Activated CD4-positive, alpha-beta memory T cell treated with anti-CD3 and anti-CD28 coated beads, Interleukin-2, amount 10 ng/mL, durations not matched to agents 7 days and 5 days (primary cell): ENCODE measurements at regions not wholly inside any gene's neighbourhood (a gene's known extent, or its start where the extent isn't known, plus 50 kb on each side); places are given as distances from the start of the nearest gene placed in this dataset.
A peak's percentile ranks its signal among the peaks of the same experiment; 100 is the strongest.

Experiments
- CTCF ChIA-PET: fragments of 350-600 bp; sonication (Branson Sonifier 250); formaldehyde crosslinking; loops from one replicate; lab custom pipeline; 2021; ENCODE audit warnings: antibody characterized with exemption, inconsistent platforms; lab: Charles Lee
- POLR2A ChIA-PET: fragments of 350-600 bp; sonication (Branson Sonifier 250); formaldehyde crosslinking; loops from one replicate; lab custom pipeline; 2021; ENCODE audit warnings: antibody characterized with exemption; lab: Charles Lee
- DNase-seq: peaks from one replicate; pipeline ENCODE4 v3.0.0-alpha.2; 2020
- H3K27ac Mint-ChIP-seq: one replicate; pipeline ENCODE4 v1.8.0; 2021; ENCODE audit warnings: mild to moderate bottlenecking, mixed read lengths
- H3K27me3 Mint-ChIP-seq: one replicate; pipeline ENCODE4 v1.8.0; 2021; ENCODE audit warnings: mixed read lengths
- H3K36me3 Mint-ChIP-seq: one replicate; pipeline ENCODE4 v1.8.0; 2021; ENCODE audit warnings: low read depth, mixed read lengths
- H3K4me1 Mint-ChIP-seq: one replicate; pipeline ENCODE4 v1.8.0; 2021; ENCODE audit warnings: mixed read lengths
- H3K4me3 Mint-ChIP-seq: one replicate; pipeline ENCODE4 v1.8.0; 2021; ENCODE audit warnings: mild to moderate bottlenecking, mixed read lengths
- H3K9me3 Mint-ChIP-seq: one replicate; pipeline ENCODE4 v1.8.0; 2021; ENCODE audit warnings: mixed read lengths

- Mint-ChIP-seq H3K27ac (no peak overlapping the region), H3K9me3 (no peaks in the 10 kb centered on the region), H3K36me3 (no peaks in the 10 kb centered on the region), H3K4me3 (no peak overlapping the region), H3K4me1 (no peaks in the 10 kb centered on the region), H3K27me3 (no peaks in the 10 kb centered on the region)
- POLR2A ChIA-PET = no interaction called here
- no peak for DNase-seq
- CTCF ChIA-PET = no interaction called here
These were observed 120.2 kb upstream of the RGS17 start for GRCh38 chr6:153251326-153251725.

- no peak for DNase-seq
- no peaks in the 10 kb centered on the region for H3K36me3 Mint-ChIP-seq
- no peak overlapping the region for H3K27ac Mint-ChIP-seq
- CTCF ChIA-PET = no interaction called here
- no peaks in the 10 kb centered on the region for H3K27me3 Mint-ChIP-seq
- no peaks in the 10 kb centered on the region for H3K4me1 Mint-ChIP-seq
- H3K9me3 Mint-ChIP-seq = no peaks in the 10 kb centered on the region
- POLR2A ChIA-PET = no interaction called here
- H3K4me3 Mint-ChIP-seq = no peak overlapping the region
These were observed 106.6 kb upstream of the RGS17 start for GRCh38 chr6:153237670-153238069.

GRCh38 chr6:153231048-153231646 lies 100.1 kb upstream of the RGS17 start:
- Mint-ChIP-seq H3K4me3 (no peak overlapping the region), H3K27me3 (no peaks in the 10 kb centered on the region), H3K9me3 (no peaks in the 10 kb centered on the region), H3K4me1 (no peaks in the 10 kb centered on the region), H3K36me3 (no peaks in the 10 kb centered on the region), H3K27ac (no peak overlapping the region)
- DNase-seq = peak; percentile 44
- ChIA-PET POLR2A (no interaction called here), CTCF (interaction anchor here (1.0 to 1.6 kb wide), 4 partner anchors 12 to 82 kb away, joined by 3 to 5 read pairs (median 4); no protein-coding TSS in a partner anchor)

- H3K9me3 Mint-ChIP-seq = no peaks in the 10 kb centered on the region
- ChIA-PET POLR2A (no interaction called here), CTCF (interaction anchor here (0.8 kb wide), 1 partner anchor 12 kb away, joined by 3 read pairs; no protein-coding TSS in a partner anchor)
- H3K27ac Mint-ChIP-seq = no peak overlapping the region
- H3K36me3 Mint-ChIP-seq = no peaks in the 10 kb centered on the region
- no peak overlapping the region for H3K4me3 Mint-ChIP-seq
- no peaks in the 10 kb centered on the region for H3K27me3 Mint-ChIP-seq
- DNase-seq = no peak
- no peaks in the 10 kb centered on the region for H3K4me1 Mint-ChIP-seq
These were observed 87.2 kb upstream of the RGS17 start for GRCh38 chr6:153218184-153218792.

GRCh38 chr6:153216789-153217188 lies 85.7 kb upstream of the RGS17 start:
- H3K4me1 Mint-ChIP-seq = no peaks in the 10 kb centered on the region
- DNase-seq = no peak
- ChIA-PET CTCF (no interaction called here), POLR2A (no interaction called here)
- no peaks in the 10 kb centered on the region for H3K9me3 Mint-ChIP-seq
- H3K27ac Mint-ChIP-seq = no peak overlapping the region
- H3K36me3 Mint-ChIP-seq = no peaks in the 10 kb centered on the region
- no peaks in the 10 kb centered on the region for H3K27me3 Mint-ChIP-seq
- no peak overlapping the region for H3K4me3 Mint-ChIP-seq

GRCh38 chr6:153215242-153215641 lies 84.2 kb upstream of the RGS17 start:
- no peak for DNase-seq

GRCh38 chr6:153214436-153214835 lies 83.4 kb upstream of the RGS17 start:
- no peak overlapping the region for H3K4me3 Mint-ChIP-seq
- no peaks in the 10 kb centered on the region for H3K27me3 Mint-ChIP-seq
- CTCF ChIA-PET = no interaction called here
- H3K27ac Mint-ChIP-seq = no peak overlapping the region
- POLR2A ChIA-PET = no interaction called here
- DNase-seq = no peak
- H3K4me1 Mint-ChIP-seq = peaks cover 3% of the 10 kb centered on the region
- no peaks in the 10 kb centered on the region for H3K9me3 Mint-ChIP-seq
- no peaks in the 10 kb centered on the region for H3K36me3 Mint-ChIP-seq

More at GRCh38 chr6:153215242-153215641, 84.2 kb upstream of the RGS17 start:
- Mint-ChIP-seq H3K4me1 (peaks cover 3% of the 10 kb centered on the region), H3K9me3 (no peaks in the 10 kb centered on the region), H3K27me3 (no peaks in the 10 kb centered on the region), H3K27ac (no peak overlapping the region), H3K36me3 (no peaks in the 10 kb centered on the region), H3K4me3 (no peak overlapping the region)
- CTCF ChIA-PET = no interaction called here
- POLR2A ChIA-PET = no interaction called here

- no peak overlapping the region for H3K27ac Mint-ChIP-seq
- CTCF ChIA-PET = no interaction called here
- H3K4me3 Mint-ChIP-seq = no peak overlapping the region
These were observed 79.0 kb upstream of the RGS17 start for GRCh38 chr6:153210083-153210482.

GRCh38 chr6:153208706-153209105 lies 77.6 kb upstream of the RGS17 start:
- no peak for DNase-seq
- Mint-ChIP-seq H3K9me3 (no peaks in the 10 kb centered on the region), H3K36me3 (no peaks in the 10 kb centered on the region), H3K4me3 (no peak overlapping the region), H3K27me3 (no peaks in the 10 kb centered on the region), H3K27ac (no peak overlapping the region), H3K4me1 (peaks cover 3% of the 10 kb centered on the region)
- CTCF ChIA-PET = no interaction called here
- POLR2A ChIA-PET = no interaction called here

More at GRCh38 chr6:153210083-153210482, 79.0 kb upstream of the RGS17 start:
- Mint-ChIP-seq H3K36me3 (no peaks in the 10 kb centered on the region), H3K27me3 (no peaks in the 10 kb centered on the region), H3K4me1 (peaks cover 3% of the 10 kb centered on the region), H3K9me3 (no peaks in the 10 kb centered on the region)
- no peak for DNase-seq
- POLR2A ChIA-PET = no interaction called here

- ChIA-PET POLR2A (no interaction called here), CTCF (no interaction called here)
- Mint-ChIP-seq H3K27me3 (no peaks in the 10 kb centered on the region), H3K36me3 (no peaks in the 10 kb centered on the region), H3K4me1 (peaks cover 3% of the 10 kb centered on the region), H3K9me3 (no peaks in the 10 kb centered on the region), H3K27ac (no peak overlapping the region), H3K4me3 (no peak overlapping the region)
- no peak for DNase-seq
These were observed 76.5 kb upstream of the RGS17 start for GRCh38 chr6:153207617-153208016.

- ChIA-PET POLR2A (no interaction called here), CTCF (no interaction called here)
These were observed 75.9 kb upstream of the RGS17 start for GRCh38 chr6:153207006-153207405.

GRCh38 chr6:153192943-153193885 lies 62.1 kb upstream of the RGS17 start:
- no peak for DNase-seq
- no peak overlapping the region for H3K27ac Mint-ChIP-seq
- no peak overlapping the region for H3K4me3 Mint-ChIP-seq
- no peaks in the 10 kb centered on the region for H3K9me3 Mint-ChIP-seq
- no peaks in the 10 kb centered on the region for H3K36me3 Mint-ChIP-seq
- CTCF ChIA-PET = no interaction called here
- POLR2A ChIA-PET = no interaction called here
- no peaks in the 10 kb centered on the region for H3K4me1 Mint-ChIP-seq
- no peaks in the 10 kb centered on the region for H3K27me3 Mint-ChIP-seq

More at GRCh38 chr6:153207006-153207405, 75.9 kb upstream of the RGS17 start:
- no peak overlapping the region for H3K4me3 Mint-ChIP-seq
- DNase-seq = no peak
- no peaks in the 10 kb centered on the region for H3K9me3 Mint-ChIP-seq
- H3K27me3 Mint-ChIP-seq = no peaks in the 10 kb centered on the region
- H3K36me3 Mint-ChIP-seq = no peaks in the 10 kb centered on the region
- H3K27ac Mint-ChIP-seq = no peak overlapping the region
- peaks cover 3% of the 10 kb centered on the region for H3K4me1 Mint-ChIP-seq

GRCh38 chr6:153183925-153184324 lies 52.8 kb upstream of the RGS17 start:
- Mint-ChIP-seq H3K27ac (no peak overlapping the region), H3K9me3 (no peaks in the 10 kb centered on the region), H3K4me1 (no peaks in the 10 kb centered on the region), H3K4me3 (no peak overlapping the region), H3K36me3 (no peaks in the 10 kb centered on the region), H3K27me3 (no peaks in the 10 kb centered on the region)
- POLR2A ChIA-PET = no interaction called here
- no peak for DNase-seq
- CTCF ChIA-PET = no interaction called here
